ENCODE measurements at regions not wholly inside any gene's neighbourhood (a gene's known extent, or its start where the extent isn't known, plus 50 kb on each side); places are given as distances from the start of the nearest gene placed in this dataset.

DNA sequence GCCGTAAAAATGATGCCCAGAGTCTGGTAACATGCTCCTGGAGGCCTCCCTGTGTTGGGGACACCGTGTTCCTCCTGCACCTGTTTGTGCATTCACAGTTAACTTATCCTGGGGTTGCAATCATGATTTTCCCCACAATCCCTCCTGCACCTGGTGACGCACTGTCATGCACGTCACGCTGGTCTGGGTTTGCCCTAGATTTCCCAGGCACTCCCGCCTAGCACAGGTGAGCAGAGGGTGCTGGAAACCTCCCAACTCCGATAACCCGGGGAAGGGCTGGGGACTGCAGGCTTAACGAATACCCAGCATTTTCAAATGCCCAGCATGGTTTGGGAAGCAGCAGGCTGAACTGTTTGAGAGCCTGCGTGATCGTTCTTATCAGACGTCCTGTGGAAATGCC lies 427.1 kb downstream of the TCERG1L start:
- WGBS (ENCODE audit: insufficient coverage) = 85% methylated on average over 12 of the region's 12 CpGs

GRCh38 chr10:130885021-130885655 lies 426.4 kb downstream of the TCERG1L start:
- POLR2A ChIA-PET = no interaction called here
- Histone ChIP-seq H3K4me1 (ENCODE audit: control extremely low read depth in 1 of 4, control insufficient read depth in 4 of 4, insufficient read depth in 4 of 4, low read length in 3 of 4) (no peaks in the 10 kb centered on the region), H3K4me3 (ENCODE audit: control insufficient read depth in 1 of 7, extremely low read depth in 1 of 7, insufficient read depth in 4 of 7, low read depth in 2 of 7, low read length in 6 of 7) (no peak overlapping the region), H3K36me3 (ENCODE audit: control insufficient read depth in 4 of 4, insufficient read depth in 4 of 4, low read length in 3 of 4) (no peaks in the 10 kb centered on the region), H3K27me3 (replicated peaks in 2 of 5; ENCODE audit: control insufficient read depth in 4 of 5, insufficient read depth in 5 of 5, low read length in 4 of 5) (peaks cover 2 to 36% (median 5%) of the 10 kb centered on the region in 5 experiments), H3K9me3 (ENCODE audit: control extremely low read depth in 1 of 5, control insufficient read depth in 4 of 5, insufficient read depth in 2 of 5, low read depth in 1 of 5, low read length in 4 of 5) (no peaks in the 10 kb centered on the region), H3K27ac (ENCODE audit: insufficient read depth in 1 of 2, low read depth in 1 of 2, low read length in 2 of 2, poor library complexity in 1 of 2, severe bottlenecking in 2 of 2) (no peak overlapping the region)
- 40% methylated on average over 17 of the region's 22 CpGs for WGBS (ENCODE audit: insufficient coverage)
- CTCF ChIA-PET = no interaction called here
- peak in 1 of 3 donors; percentile 3 for DNase-seq

More for the DNA sequence above, 427.1 kb downstream of the TCERG1L start:
- ChIA-PET POLR2A (no interaction called here), CTCF (no interaction called here)
- Histone ChIP-seq H3K4me1 (ENCODE audit: control extremely low read depth in 1 of 4, control insufficient read depth in 4 of 4, insufficient read depth in 4 of 4, low read length in 3 of 4) (no peaks in the 10 kb centered on the region), H3K27me3 (replicated peaks in 2 of 5; ENCODE audit: control insufficient read depth in 4 of 5, insufficient read depth in 5 of 5, low read length in 4 of 5) (peaks cover 2 to 36% (median 5%) of the 10 kb centered on the region in 5 experiments), H3K9me3 (ENCODE audit: control extremely low read depth in 1 of 5, control insufficient read depth in 4 of 5, insufficient read depth in 2 of 5, low read depth in 1 of 5, low read length in 4 of 5) (no peaks in the 10 kb centered on the region), H3K27ac (ENCODE audit: insufficient read depth in 1 of 2, low read depth in 1 of 2, low read length in 2 of 2, poor library complexity in 1 of 2, severe bottlenecking in 2 of 2) (no peak overlapping the region), H3K4me3 (ENCODE audit: control insufficient read depth in 1 of 7, extremely low read depth in 1 of 7, insufficient read depth in 4 of 7, low read depth in 2 of 7, low read length in 6 of 7) (no peak overlapping the region), H3K36me3 (ENCODE audit: control insufficient read depth in 4 of 4, insufficient read depth in 4 of 4, low read length in 3 of 4) (no peaks in the 10 kb centered on the region)
- no peak for DNase-seq

DNA sequence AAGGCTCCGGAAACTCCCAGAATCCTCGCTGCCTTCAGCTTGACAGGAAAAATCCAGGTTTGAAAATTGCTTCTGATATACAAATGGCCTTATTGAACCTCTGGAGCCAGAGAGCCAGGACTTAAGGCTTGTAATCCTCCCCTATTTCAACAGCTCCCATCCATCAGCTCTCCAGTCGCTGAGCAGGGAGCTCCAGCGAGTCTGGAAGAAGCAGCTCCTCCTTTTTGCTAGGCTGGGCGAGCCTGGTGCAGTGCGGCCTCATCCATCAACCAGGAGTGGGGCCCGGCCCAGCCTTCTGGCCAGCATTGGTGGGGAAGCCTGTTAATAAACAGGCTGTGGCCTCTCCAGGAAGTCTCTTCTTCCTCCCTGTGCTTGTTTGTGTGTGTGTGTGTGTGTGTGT lies 424.4 kb downstream of the TCERG1L start:
- H3K27me3 ChIP-seq (replicated peaks in 2 of 5; ENCODE audit: control insufficient read depth in 4 of 5, insufficient read depth in 5 of 5, low read length in 4 of 5) = peaks cover 2 to 35% (median 5%) of the 10 kb centered on the region in 5 experiments
- no peaks in the 10 kb centered on the region for H3K36me3 ChIP-seq (ENCODE audit: control insufficient read depth in 4 of 4, insufficient read depth in 4 of 4, low read length in 3 of 4)
- CTCF ChIA-PET = no interaction called here
- 59% methylated on average over 5 of the region's 7 CpGs for WGBS (ENCODE audit: insufficient coverage)
- H3K4me3 ChIP-seq (ENCODE audit: control insufficient read depth in 1 of 7, extremely low read depth in 1 of 7, insufficient read depth in 4 of 7, low read depth in 2 of 7, low read length in 6 of 7) = no peak overlapping the region
- POLR2A ChIA-PET = no interaction called here
- H3K4me1 ChIP-seq (ENCODE audit: control extremely low read depth in 1 of 4, control insufficient read depth in 4 of 4, insufficient read depth in 4 of 4, low read length in 3 of 4) = no peaks in the 10 kb centered on the region
- no peaks in the 10 kb centered on the region for H3K9me3 ChIP-seq (ENCODE audit: control extremely low read depth in 1 of 5, control insufficient read depth in 4 of 5, insufficient read depth in 2 of 5, low read depth in 1 of 5, low read length in 4 of 5)
- H3K27ac ChIP-seq (ENCODE audit: insufficient read depth in 1 of 2, low read depth in 1 of 2, low read length in 2 of 2, poor library complexity in 1 of 2, severe bottlenecking in 2 of 2) = no peak overlapping the region
- DNase-seq = no peak

DNA sequence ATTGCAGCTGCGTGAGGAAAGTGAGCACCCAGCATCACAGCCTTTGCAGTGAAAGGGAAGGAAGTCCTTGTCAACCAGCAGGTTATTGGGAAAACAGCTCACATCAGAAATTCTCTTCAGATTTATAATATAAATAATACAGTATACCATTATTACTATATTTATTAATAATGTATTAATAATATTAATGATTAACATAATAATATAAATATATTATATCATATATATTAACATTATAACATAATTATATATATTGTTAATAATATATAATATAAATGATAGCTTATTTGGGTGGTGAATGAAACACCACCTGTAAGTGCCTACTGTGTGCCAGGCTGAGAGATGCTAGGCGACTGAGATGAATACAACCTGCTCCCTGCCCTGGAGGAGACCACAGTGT lies 423.0 kb downstream of the TCERG1L start:
- CTCF ChIA-PET = no interaction called here
- WGBS (ENCODE audit: insufficient coverage) = 89% methylated on average over 1 of the region's 2 CpGs

GRCh38 chr10:130889240-130889639 lies 422.3 kb downstream of the TCERG1L start:
- ChIA-PET CTCF (no interaction called here), POLR2A (no interaction called here)
- H3K27ac ChIP-seq (ENCODE audit: insufficient read depth in 1 of 2, low read depth in 1 of 2, low read length in 2 of 2, poor library complexity in 1 of 2, severe bottlenecking in 2 of 2) = no peak overlapping the region
- no peak for DNase-seq
- no peaks in the 10 kb centered on the region for H3K4me1 ChIP-seq (ENCODE audit: control extremely low read depth in 1 of 4, control insufficient read depth in 4 of 4, insufficient read depth in 4 of 4, low read length in 3 of 4)
- WGBS (ENCODE audit: insufficient coverage) = 83% methylated on average over 7 of the region's 8 CpGs
- H3K36me3 ChIP-seq (ENCODE audit: control insufficient read depth in 4 of 4, insufficient read depth in 4 of 4, low read length in 3 of 4) = no peaks in the 10 kb centered on the region
- no peak overlapping the region for H3K4me3 ChIP-seq (ENCODE audit: control insufficient read depth in 1 of 7, extremely low read depth in 1 of 7, insufficient read depth in 4 of 7, low read depth in 2 of 7, low read length in 6 of 7)
- peaks cover 2 to 34% (median 5%) of the 10 kb centered on the region in 5 experiments for H3K27me3 ChIP-seq (replicated peaks in 2 of 5; ENCODE audit: control insufficient read depth in 4 of 5, insufficient read depth in 5 of 5, low read length in 4 of 5)
- no peaks in the 10 kb centered on the region for H3K9me3 ChIP-seq (ENCODE audit: control extremely low read depth in 1 of 5, control insufficient read depth in 4 of 5, insufficient read depth in 2 of 5, low read depth in 1 of 5, low read length in 4 of 5)

More for the DNA sequence above, 423.0 kb downstream of the TCERG1L start:
- DNase-seq = no peak
- POLR2A ChIA-PET = no interaction called here
- H3K36me3 ChIP-seq (ENCODE audit: control insufficient read depth in 4 of 4, insufficient read depth in 4 of 4, low read length in 3 of 4) = no peaks in the 10 kb centered on the region
- H3K4me1 ChIP-seq (ENCODE audit: control extremely low read depth in 1 of 4, control insufficient read depth in 4 of 4, insufficient read depth in 4 of 4, low read length in 3 of 4) = no peaks in the 10 kb centered on the region
- no peaks in the 10 kb centered on the region for H3K9me3 ChIP-seq (ENCODE audit: control extremely low read depth in 1 of 5, control insufficient read depth in 4 of 5, insufficient read depth in 2 of 5, low read depth in 1 of 5, low read length in 4 of 5)
- H3K27ac ChIP-seq (ENCODE audit: insufficient read depth in 1 of 2, low read depth in 1 of 2, low read length in 2 of 2, poor library complexity in 1 of 2, severe bottlenecking in 2 of 2) = no peak overlapping the region
- peaks cover 2 to 35% (median 5%) of the 10 kb centered on the region in 5 experiments for H3K27me3 ChIP-seq (replicated peaks in 2 of 5; ENCODE audit: control insufficient read depth in 4 of 5, insufficient read depth in 5 of 5, low read length in 4 of 5)
- H3K4me3 ChIP-seq (ENCODE audit: control insufficient read depth in 1 of 7, extremely low read depth in 1 of 7, insufficient read depth in 4 of 7, low read depth in 2 of 7, low read length in 6 of 7) = no peak overlapping the region

- Histone ChIP-seq H3K4me3 (ENCODE audit: control insufficient read depth in 1 of 7, extremely low read depth in 1 of 7, insufficient read depth in 4 of 7, low read depth in 2 of 7, low read length in 6 of 7) (no peak overlapping the region), H3K36me3 (ENCODE audit: control insufficient read depth in 4 of 4, insufficient read depth in 4 of 4, low read length in 3 of 4) (no peaks in the 10 kb centered on the region), H3K27me3 (replicated peaks in 2 of 5; ENCODE audit: control insufficient read depth in 4 of 5, insufficient read depth in 5 of 5, low read length in 4 of 5) (peaks cover 2 to 28% (median 5%) of the 10 kb centered on the region in 5 experiments), H3K9me3 (ENCODE audit: control extremely low read depth in 1 of 5, control insufficient read depth in 4 of 5, insufficient read depth in 2 of 5, low read depth in 1 of 5, low read length in 4 of 5) (no peaks in the 10 kb centered on the region), H3K4me1 (ENCODE audit: control extremely low read depth in 1 of 4, control insufficient read depth in 4 of 4, insufficient read depth in 4 of 4, low read length in 3 of 4) (no peaks in the 10 kb centered on the region), H3K27ac (ENCODE audit: insufficient read depth in 1 of 2, low read depth in 1 of 2, low read length in 2 of 2, poor library complexity in 1 of 2, severe bottlenecking in 2 of 2) (no peak overlapping the region)
- WGBS (ENCODE audit: insufficient coverage) = 60% methylated on average over 1 of the region's 6 CpGs
- ChIA-PET POLR2A (no interaction called here), CTCF (no interaction called here)
- no peak for DNase-seq
These were observed 421.7 kb downstream of the TCERG1L start for GRCh38 chr10:130889780-130890179.

DNA sequence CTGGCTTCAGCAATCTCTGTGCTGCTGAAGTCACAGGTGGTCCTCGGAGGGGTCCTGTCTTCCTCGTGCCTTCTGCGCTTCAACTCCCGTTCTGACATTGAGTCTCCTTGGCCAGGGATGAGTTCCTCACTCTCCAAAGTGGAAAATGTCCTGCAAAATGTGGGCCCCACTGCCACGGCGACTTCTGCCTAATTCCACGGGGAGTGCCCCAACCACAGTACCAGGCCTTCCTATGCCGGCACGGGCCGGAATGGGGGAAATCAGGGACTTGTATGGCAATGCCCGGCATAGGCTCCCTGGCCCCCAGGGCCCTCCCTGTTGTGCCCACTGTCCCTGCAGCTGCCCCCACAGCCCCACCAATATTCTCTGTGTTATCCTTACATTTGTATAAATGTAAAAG lies 420.5 kb downstream of the TCERG1L start:
- no peaks in the 10 kb centered on the region for H3K36me3 ChIP-seq (ENCODE audit: control insufficient read depth in 4 of 4, insufficient read depth in 4 of 4, low read length in 3 of 4)
- CTCF ChIA-PET = no interaction called here

More for the DNA sequence above, 420.5 kb downstream of the TCERG1L start:
- Histone ChIP-seq H3K4me1 (ENCODE audit: control extremely low read depth in 1 of 4, control insufficient read depth in 4 of 4, insufficient read depth in 4 of 4, low read length in 3 of 4) (no peaks in the 10 kb centered on the region), H3K27me3 (replicated peaks in 2 of 5; ENCODE audit: control insufficient read depth in 4 of 5, insufficient read depth in 5 of 5, low read length in 4 of 5) (peaks cover under 1 to 22% (median 4%) of the 10 kb centered on the region in 5 experiments), H3K9me3 (ENCODE audit: control extremely low read depth in 1 of 5, control insufficient read depth in 4 of 5, insufficient read depth in 2 of 5, low read depth in 1 of 5, low read length in 4 of 5) (no peaks in the 10 kb centered on the region), H3K27ac (ENCODE audit: insufficient read depth in 1 of 2, low read depth in 1 of 2, low read length in 2 of 2, poor library complexity in 1 of 2, severe bottlenecking in 2 of 2) (no peak overlapping the region), H3K4me3 (ENCODE audit: control insufficient read depth in 1 of 7, extremely low read depth in 1 of 7, insufficient read depth in 4 of 7, low read depth in 2 of 7, low read length in 6 of 7) (no peak overlapping the region)
- POLR2A ChIA-PET = no interaction called here
- 96% methylated on average over 10 of the region's 11 CpGs for WGBS (ENCODE audit: insufficient coverage)
- no peak for DNase-seq
